ENCODE measurements at regions not wholly inside any gene's neighbourhood (a gene's known extent, or its start where the extent isn't known, plus 50 kb on each side); places are given as distances from the start of the nearest gene placed in this dataset.

GRCh38 chr6:76708641-76709331 is 636.3 kb upstream of the IMPG1 start (continued):
- no peak for TF ChIP-seq GABPA (IDR thresholded peaks at IDR 0.05; ENCODE audit: low read depth, low read length)
- TF ChIP-seq GABPA (CRISPR knock-in tag; IDR thresholded peaks at IDR 0.05; ENCODE audit: low read depth), result no peak

DNA sequence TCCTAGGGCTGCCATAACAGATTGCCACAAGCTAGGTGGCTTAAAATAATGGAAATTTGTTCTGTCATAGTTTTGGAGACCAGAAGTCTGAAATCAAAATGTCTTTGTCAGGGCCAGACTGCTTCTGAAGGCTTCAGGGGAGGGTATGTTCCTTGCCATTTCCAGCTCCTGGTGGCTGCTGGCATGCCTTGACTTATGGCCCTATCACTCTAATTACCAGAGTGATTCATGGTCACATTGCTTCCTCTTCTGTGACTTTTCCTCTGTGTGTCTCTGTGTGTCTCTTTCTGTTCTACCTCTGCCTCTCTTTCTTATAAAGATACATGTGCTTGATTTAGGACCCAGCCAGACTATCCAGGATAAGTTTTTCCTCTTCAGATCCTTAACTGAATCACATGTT is 635.2 kb upstream of the IMPG1 start:
- Histone ChIP-seq H3K9ac (ENCODE audit: insufficient read depth, low read depth, low read length) (no peak overlapping the region), H3K4me3 (replicated peaks in 1 of 3; ENCODE audit: insufficient read depth in 1 of 3, low read depth in 2 of 3, low read length in 3 of 3) (no peak overlapping the region), H3K9me3 (ENCODE audit: low read length) (no peaks in the 10 kb centered on the region), H3K27me3 (ENCODE audit: control insufficient read depth in 1 of 2, insufficient read depth in 2 of 2, low read length in 2 of 2) (no peaks in the 10 kb centered on the region), H3K4me1 (ENCODE audit: insufficient read depth, low read length) (no peaks in the 10 kb centered on the region), H3K36me3 (replicated peaks in 1 of 2; ENCODE audit: control insufficient read depth in 1 of 2, insufficient read depth in 2 of 2, low read length in 2 of 2) (no peaks in the 10 kb centered on the region), H2AFZ (ENCODE audit: low read length) (no peak overlapping the region), H4K20me1 (ENCODE audit: insufficient read depth, low read length) (no peaks in the 10 kb centered on the region), H3K4me2 (ENCODE audit: low read depth, low read length) (no peak overlapping the region), H3K27ac (ENCODE audit: extremely low read length, insufficient read depth, low read length) (no peak overlapping the region), H3K79me2 (ENCODE audit: insufficient read depth, low read length) (no peaks in the 10 kb centered on the region)
- no TSS peak for BruUV-seq (replicated peaks)
- ChIA-PET POLR2A (no interaction called here), CTCF (ENCODE audit: low intra/inter-chr PET ratio, low total read pairs) (no interaction called here)
- DNase-seq (ENCODE audit: low spot score) (no peak), ATAC-seq (no peak), FAIRE-seq (no peak)
- intact Hi-C loops (cut with micrococcal nuclease; ENCODE audit: unreplicated experiment), result loop anchor here (5.0 to 10.0 kb wide), 2 partner anchors 57 to 155 kb away; no protein-coding TSS in a partner anchor
- in situ Hi-C loops (cut with HindIII; ENCODE audit: extremely low pct_ligation_motif_present, low pct_unique_long_range_greater_than_20kb), result no loop called here
- no peak for TF ChIP-seq TEAD3 (CRISPR knock-in tag; optimal IDR thresholded peaks at IDR 0.05; ENCODE audit: borderline replicate concordance)
- TF ChIP-seq NBN (conservative IDR thresholded peaks at IDR 0.05), result no peak
- TF ChIP-seq ZNF589 (CRISPR knock-in tag; conservative IDR thresholded peaks at IDR 0.05), result no peak
- no peak for TF ChIP-seq ZNF724P (CRISPR knock-in tag; IDR thresholded peaks at IDR 0.05; ENCODE audit: borderline replicate concordance)
- TF ChIP-seq SRF (IDR thresholded peaks at IDR 0.05; ENCODE audit: low read depth, low read length), result no peak
- TF ChIP-seq, protein P1, sequence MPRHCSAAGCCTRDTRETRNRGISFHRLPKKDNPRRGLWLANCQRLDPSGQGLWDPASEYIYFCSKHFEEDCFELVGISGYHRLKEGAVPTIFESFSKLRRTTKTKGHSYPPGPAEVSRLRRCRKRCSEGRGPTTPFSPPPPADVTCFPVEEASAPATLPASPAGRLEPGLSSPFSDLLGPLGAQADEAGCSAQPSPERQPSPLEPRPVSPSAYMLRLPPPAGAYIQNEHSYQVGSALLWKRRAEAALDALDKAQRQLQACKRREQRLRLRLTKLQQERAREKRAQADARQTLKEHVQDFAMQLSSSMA (CRISPR knock-in tag; IDR thresholded peaks at IDR 0.05), result no peak
- no peak for TF ChIP-seq MED8 (CRISPR knock-in tag; IDR thresholded peaks at IDR 0.05; ENCODE audit: insufficient replicate concordance)
- TF ChIP-seq ZXDC (CRISPR knock-in tag; IDR thresholded peaks at IDR 0.05), result no peak
- TF ChIP-seq TFE3 (CRISPR knock-in tag; IDR thresholded peaks at IDR 0.05), result no peak
- TF ChIP-seq CEBPZ (IDR thresholded peaks at IDR 0.05; ENCODE audit: low read length), result no peak
- no peak for TF ChIP-seq PRMT3 (CRISPR knock-in tag; IDR thresholded peaks at IDR 0.05; ENCODE audit: borderline replicate concordance, low read depth)

Measured in HepG2 (cell line).